Glutamatergic neuron (in vitro differentiated cells): ENCODE measurements at regions not wholly inside any gene's neighbourhood (a gene's known extent, or its start where the extent isn't known, plus 50 kb on each side); places are given as distances from the start of the nearest gene placed in this dataset.
"Not testable (repeated sequence)": the region's sequence is repeated elsewhere in the genome, so short reads cannot be mapped to it uniquely, and the experiment has no call there.

ENCODE experiments used
- DNase-seq: peaks from one replicate; pipeline ENCODE4 v3.0.0; 2022
- H3K27ac Mint-ChIP-seq: one replicate; pipeline ENCODE4 v1.8.0; 2020; ENCODE audit warnings: mild to moderate bottlenecking, mixed read lengths, inconsistent platforms; ENCODE audit not compliant: unreplicated experiment
- H3K27me3 Mint-ChIP-seq: one replicate; pipeline ENCODE4 v1.8.0; 2020; ENCODE audit warnings: mild to moderate bottlenecking, moderate library complexity, mixed read lengths, inconsistent platforms; ENCODE audit not compliant: unreplicated experiment
- H3K36me3 Mint-ChIP-seq: one replicate; pipeline ENCODE4 v1.8.0; 2020; ENCODE audit warnings: mild to moderate bottlenecking, mixed read lengths, inconsistent platforms; ENCODE audit not compliant: unreplicated experiment
- H3K4me1 Mint-ChIP-seq: one replicate; pipeline ENCODE4 v1.8.0; 2020; ENCODE audit warnings: mild to moderate bottlenecking, low read depth, mixed read lengths, inconsistent platforms; ENCODE audit not compliant: unreplicated experiment
- H3K4me3 Mint-ChIP-seq: one replicate; pipeline ENCODE4 v1.8.0; 2020; ENCODE audit warnings: mild to moderate bottlenecking, mixed read lengths, inconsistent platforms; ENCODE audit not compliant: unreplicated experiment
- H3K9me3 Mint-ChIP-seq: one replicate; pipeline ENCODE4 v1.8.0; 2020; ENCODE audit warnings: mild to moderate bottlenecking, moderate library complexity, mixed read lengths, inconsistent platforms; ENCODE audit not compliant: unreplicated experiment
- CTCF ChIP-seq: fragments of 200-600 bp; sonication (generic); IDR thresholded peaks from one replicate; pipeline ENCODE4 v1.5.0; 2021; ENCODE audit not compliant: partially characterized antibody, unreplicated experiment

- no peaks in the 10 kb centered on the region for H3K36me3 Mint-ChIP-seq
- H3K27me3 Mint-ChIP-seq: no peaks in the 10 kb centered on the region
- no peak for DNase-seq
- H3K9me3 Mint-ChIP-seq: no peaks in the 10 kb centered on the region
- no peaks in the 10 kb centered on the region for H3K4me1 Mint-ChIP-seq
- no peak overlapping the region for H3K4me3 Mint-ChIP-seq
- no peak overlapping the region for H3K27ac Mint-ChIP-seq
- no peak for TF ChIP-seq CTCF
Measured at GRCh38 chr3:165983284-165983683, 146.1 kb upstream of the BCHE start.

GRCh38 chr3:165981318-165981717, 144.1 kb upstream of the BCHE start:
- Mint-ChIP-seq H3K9me3 (no peaks in the 10 kb centered on the region), H3K36me3 (no peaks in the 10 kb centered on the region)
- DNase-seq: no peak

GRCh38 chr3:165960825-165961224, 123.6 kb upstream of the BCHE start:
- not testable (repeated sequence) for H3K36me3 Mint-ChIP-seq, DNase-seq, H3K9me3 Mint-ChIP-seq, H3K4me1 Mint-ChIP-seq, H3K27ac Mint-ChIP-seq, H3K27me3 Mint-ChIP-seq, H3K4me3 Mint-ChIP-seq

More at GRCh38 chr3:165981318-165981717, 144.1 kb upstream of the BCHE start:
- Mint-ChIP-seq H3K4me3 (no peak overlapping the region), H3K27me3 (no peaks in the 10 kb centered on the region), H3K4me1 (no peaks in the 10 kb centered on the region), H3K27ac (no peak overlapping the region)
- TF ChIP-seq CTCF: no peak

DNA sequence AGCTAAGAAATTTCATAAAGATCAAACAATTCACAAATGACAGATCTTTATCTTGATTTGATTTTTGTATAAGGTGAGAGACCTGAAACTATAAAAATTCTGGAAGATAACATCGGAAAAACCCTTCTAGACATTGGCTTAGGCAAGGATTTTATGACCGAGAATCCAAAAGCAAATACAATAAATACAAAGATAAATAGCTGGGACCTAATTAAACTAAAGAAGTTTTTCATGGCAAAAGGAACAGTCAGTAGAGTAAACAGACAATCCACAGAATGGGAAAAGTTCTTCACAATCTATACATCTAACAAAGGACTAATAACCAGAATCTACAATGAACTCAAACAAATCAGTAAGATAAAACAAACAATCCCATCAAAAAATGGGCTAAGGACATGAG, 116.9 kb upstream of the BCHE start:
- Mint-ChIP-seq H3K27ac (no peak overlapping the region), H3K4me3 (no peak overlapping the region), H3K27me3 (no peaks in the 10 kb centered on the region), H3K9me3 (peaks cover 2% of the 10 kb centered on the region), H3K36me3 (no peaks in the 10 kb centered on the region), H3K4me1 (no peaks in the 10 kb centered on the region)
- DNase-seq: no peak
- TF ChIP-seq CTCF: no peak

DNA sequence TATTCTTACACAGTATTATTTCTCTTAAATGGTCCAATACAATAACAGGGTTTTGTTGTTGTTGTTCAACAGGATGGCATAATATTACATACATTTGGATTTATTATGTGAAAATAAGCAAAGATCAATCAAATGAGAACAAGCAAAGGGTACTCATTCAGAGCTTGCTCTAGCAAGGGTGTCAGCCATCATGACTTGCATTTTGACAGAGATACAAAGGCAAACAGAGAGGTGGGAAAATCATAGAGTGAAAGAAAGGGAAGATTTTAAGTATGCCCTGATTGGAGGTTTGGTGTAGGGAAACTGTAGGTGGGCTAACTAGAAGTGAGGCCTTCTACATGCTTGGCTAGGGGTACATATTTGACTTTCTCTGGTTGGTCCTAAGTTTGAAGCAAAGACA, 109.1 kb upstream of the BCHE start:
- Mint-ChIP-seq H3K27ac (no peak overlapping the region), H3K36me3 (no peaks in the 10 kb centered on the region), H3K4me1 (no peaks in the 10 kb centered on the region), H3K27me3 (no peaks in the 10 kb centered on the region), H3K4me3 (no peak overlapping the region), H3K9me3 (no peaks in the 10 kb centered on the region)
- no peak for TF ChIP-seq CTCF
- no peak for DNase-seq

DNA sequence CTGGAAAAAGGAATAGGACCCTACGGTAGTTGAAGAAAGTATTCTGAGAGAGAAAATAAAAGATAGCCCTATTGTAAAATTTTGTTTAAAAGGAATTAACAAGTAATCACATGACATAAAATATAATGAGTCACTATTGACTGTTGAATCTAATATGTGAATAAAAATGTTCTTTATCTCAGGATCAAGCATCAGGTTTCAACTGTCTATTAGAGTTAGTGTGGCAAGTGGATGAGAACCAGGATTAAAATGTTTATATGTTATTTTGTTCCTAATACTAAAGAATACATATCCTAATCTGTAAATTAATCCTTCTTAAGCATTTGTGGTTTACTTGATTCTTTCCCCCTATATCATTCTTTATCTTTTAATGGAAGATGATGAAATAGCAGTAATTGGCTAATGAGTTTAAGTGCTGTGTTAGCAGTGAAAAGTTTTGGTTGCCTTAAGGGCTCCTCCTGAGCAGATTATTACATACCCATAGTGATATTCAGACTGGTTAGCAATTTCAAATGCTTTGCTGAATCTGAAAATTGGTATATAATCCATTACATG, 101.8 kb upstream of the BCHE start:
- Mint-ChIP-seq H3K4me3 (no peak overlapping the region), H3K27me3 (no peaks in the 10 kb centered on the region), H3K4me1 (no peaks in the 10 kb centered on the region), H3K9me3 (no peaks in the 10 kb centered on the region), H3K27ac (no peak overlapping the region), H3K36me3 (no peaks in the 10 kb centered on the region)
- no peak for DNase-seq
- TF ChIP-seq CTCF: no peak

DNA sequence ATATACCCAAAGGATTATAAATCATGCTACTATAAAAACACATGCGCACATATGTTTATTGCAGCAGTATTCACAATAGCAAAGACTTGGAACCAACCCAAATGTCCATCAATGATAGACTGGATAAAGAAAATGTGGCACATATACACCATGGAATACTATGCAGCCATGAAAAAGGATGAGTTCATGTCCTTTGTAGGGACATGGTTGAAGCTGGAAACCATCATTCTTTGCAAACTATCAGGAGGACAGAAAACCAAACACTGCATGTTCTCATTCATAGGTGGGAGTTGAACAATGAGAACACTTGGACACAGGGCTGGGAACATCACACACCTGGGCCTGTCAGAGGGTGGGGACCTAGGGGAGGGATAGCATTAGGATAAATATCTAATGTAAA, 98.9 kb upstream of the BCHE start:
- not testable (repeated sequence) for H3K36me3 Mint-ChIP-seq, H3K4me3 Mint-ChIP-seq, DNase-seq, H3K4me1 Mint-ChIP-seq, H3K27ac Mint-ChIP-seq, H3K27me3 Mint-ChIP-seq, H3K9me3 Mint-ChIP-seq

DNA sequence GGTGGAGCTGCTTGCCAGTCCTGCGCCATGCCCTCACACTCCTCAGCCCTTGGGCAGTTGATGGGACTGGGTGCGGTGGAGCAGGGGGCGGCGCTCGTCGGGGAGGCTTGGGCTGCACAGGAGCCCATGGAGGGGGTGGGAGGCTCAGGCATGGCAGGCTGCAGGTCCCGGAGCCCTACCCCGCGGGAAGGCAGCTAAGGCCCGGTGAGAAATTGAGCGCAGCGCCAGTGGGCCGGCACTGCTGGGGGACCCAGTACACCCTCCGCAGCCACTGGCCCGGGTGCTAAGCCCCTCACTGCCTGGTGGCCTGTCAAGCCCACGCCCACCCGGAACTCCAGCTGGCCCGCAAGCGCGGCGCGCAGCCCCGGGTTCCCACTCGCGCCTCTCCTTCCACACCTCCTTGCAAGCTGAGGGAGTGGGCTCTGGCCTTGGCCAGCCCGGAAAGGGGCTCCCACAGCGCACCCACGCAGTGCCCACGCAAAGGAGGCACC, 87.1 kb upstream of the BCHE start:
- not testable (repeated sequence) for H3K4me1 Mint-ChIP-seq

More for the DNA sequence above, 87.1 kb upstream of the BCHE start:
- H3K27ac Mint-ChIP-seq, H3K36me3 Mint-ChIP-seq, H3K4me3 Mint-ChIP-seq, H3K9me3 Mint-ChIP-seq, DNase-seq, H3K27me3 Mint-ChIP-seq: not testable (repeated sequence)
